Peyer's patch (tissue), 4 donors: ENCODE measurements at regions not wholly inside any gene's neighbourhood (a gene's known extent, or its start where the extent isn't known, plus 50 kb on each side); places are given as distances from the start of the nearest gene placed in this dataset.

Source experiments
- DNase-seq, 3 donors: peaks; one replicate each; pipeline ENCODE4 v3.0.0-alpha.2; 2017 to 2019
- H3K27ac ChIP-seq, 4 donors: fragments of 200-600 bp; sonication (generic); one replicate each; pipeline ENCODE4 v1.5.1; 2016 to 2019
- H3K27me3 ChIP-seq, 2 donors: fragments of 200-600 bp; sonication (generic); one replicate each; pipeline ENCODE4 v1.5.1; 2019
- H3K36me3 ChIP-seq, 3 donors: fragments of 200-600 bp; sonication (generic); one replicate each; pipeline ENCODE4 v1.5.1; 2016 to 2019
- H3K4me1 ChIP-seq, 4 donors: fragments of 200-600 bp; sonication (generic); one replicate each; pipeline ENCODE4 v1.5.1; 2016 to 2019
- H3K4me3 ChIP-seq, 4 donors: fragments of 200-600 bp; sonication (generic); 1 replicate in 3 of 4; 2 replicates in 1 of 4; pipeline ENCODE4 v1.5.1; 2016 to 2019; ENCODE audit warnings: mild to moderate bottlenecking in 1 of 4
- H3K9me3 ChIP-seq, 4 donors: fragments of 200-600 bp; sonication (generic); one replicate each; pipeline ENCODE4 v1.5.1; 2016 to 2019; ENCODE audit warnings: mild to moderate bottlenecking in 1 of 4
- CTCF ChIP-seq, 6 experiments: fragments of 450-650 bp in 4 of 6; fragments of 200-600 bp in 2 of 6; sonication (generic) in 1 of 6; IDR thresholded peaks; one replicate each; pipeline ENCODE4 v1.5.1; 2017 to 2019; ENCODE audit warnings: antibody characterized with exemption in 6 of 6, mild to moderate bottlenecking in 3 of 6, moderate library complexity in 1 of 6
- POLR2A ChIP-seq, 2 donors: fragments of 450-650 bp; IDR thresholded peaks; one replicate each; pipeline ENCODE4 v1.5.1; 2017; ENCODE audit warnings: antibody characterized with exemption in 2 of 2, mild to moderate bottlenecking in 2 of 2, moderate library complexity in 2 of 2

GRCh38 chr14:49467091-49467490, 119.1 kb downstream of the RPS29 start:
- no peak for DNase-seq
- no peaks in the 10 kb centered on the region for H3K36me3 ChIP-seq
- no peak overlapping the region for H3K4me3 ChIP-seq
- no peaks in the 10 kb centered on the region for H3K4me1 ChIP-seq
- H3K27ac ChIP-seq = no peak overlapping the region
- TF ChIP-seq CTCF (IDR thresholded peaks at IDR 0.05) = no peak
- TF ChIP-seq POLR2A (IDR thresholded peaks at IDR 0.05) = no peak
- no peaks in the 10 kb centered on the region for H3K9me3 ChIP-seq
- no peaks in the 10 kb centered on the region for H3K27me3 ChIP-seq

- Histone ChIP-seq H3K4me3 (no peak overlapping the region), H3K27ac (no peak overlapping the region), H3K9me3 (no peaks in the 10 kb centered on the region), H3K27me3 (no peaks in the 10 kb centered on the region), H3K36me3 (no peaks in the 10 kb centered on the region), H3K4me1 (no peaks in the 10 kb centered on the region)
- TF ChIP-seq POLR2A (IDR thresholded peaks at IDR 0.05) = no peak
- no peak for DNase-seq
Measured at GRCh38 chr14:49464885-49465284, 121.3 kb downstream of the RPS29 start.

GRCh38 chr14:49463146-49463545, 123.0 kb downstream of the RPS29 start:
- Histone ChIP-seq H3K4me3 (no peak overlapping the region), H3K27me3 (no peaks in the 10 kb centered on the region), H3K27ac (no peak overlapping the region), H3K9me3 (no peaks in the 10 kb centered on the region), H3K36me3 (no peaks in the 10 kb centered on the region), H3K4me1 (no peaks in the 10 kb centered on the region)
- TF ChIP-seq CTCF (IDR thresholded peaks at IDR 0.05) (no peak), POLR2A (IDR thresholded peaks at IDR 0.05) (no peak)
- no peak for DNase-seq

GRCh38 chr14:49461529-49462401, 124.4 kb downstream of the RPS29 start:
- TF ChIP-seq CTCF (IDR thresholded peaks at IDR 0.05) (peak; percentile 34 to 92 (median 83)), POLR2A (IDR thresholded peaks at IDR 0.05) (no peak)
- Histone ChIP-seq H3K9me3 (no peaks in the 10 kb centered on the region), H3K36me3 (no peaks in the 10 kb centered on the region), H3K4me1 (no peaks in the 10 kb centered on the region), H3K27ac (no peak overlapping the region), H3K27me3 (no peaks in the 10 kb centered on the region), H3K4me3 (no peak overlapping the region)
- peak in 2 of 3 donors; percentile 75 to 86 for DNase-seq

DNA sequence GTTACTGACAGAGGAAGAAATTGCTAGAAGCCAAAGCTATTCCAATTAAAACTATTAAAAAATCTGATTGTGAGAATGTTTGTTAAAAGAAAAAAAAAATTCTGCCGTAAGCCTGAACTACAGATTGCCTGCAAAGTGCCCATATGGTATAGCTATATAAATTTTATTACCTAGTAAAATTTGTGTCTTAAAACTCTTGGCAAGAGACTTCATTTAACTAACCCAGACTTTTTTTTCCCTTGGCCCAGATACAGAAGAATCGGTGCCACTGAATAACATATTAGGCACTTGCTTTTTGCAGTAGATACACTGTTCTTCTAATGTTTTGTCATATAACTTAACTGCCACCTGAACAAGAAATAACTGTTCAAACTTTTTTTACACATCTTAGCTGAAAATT, 125.5 kb downstream of the RPS29 start:
- no peaks in the 10 kb centered on the region for H3K4me1 ChIP-seq
- no peaks in the 10 kb centered on the region for H3K9me3 ChIP-seq
- H3K4me3 ChIP-seq = no peak overlapping the region
- no peak overlapping the region for H3K27ac ChIP-seq
- H3K27me3 ChIP-seq = no peaks in the 10 kb centered on the region
- no peaks in the 10 kb centered on the region for H3K36me3 ChIP-seq
- TF ChIP-seq CTCF (IDR thresholded peaks at IDR 0.05) = no peak
- no peak for TF ChIP-seq POLR2A (IDR thresholded peaks at IDR 0.05)
- no peak for DNase-seq

DNA sequence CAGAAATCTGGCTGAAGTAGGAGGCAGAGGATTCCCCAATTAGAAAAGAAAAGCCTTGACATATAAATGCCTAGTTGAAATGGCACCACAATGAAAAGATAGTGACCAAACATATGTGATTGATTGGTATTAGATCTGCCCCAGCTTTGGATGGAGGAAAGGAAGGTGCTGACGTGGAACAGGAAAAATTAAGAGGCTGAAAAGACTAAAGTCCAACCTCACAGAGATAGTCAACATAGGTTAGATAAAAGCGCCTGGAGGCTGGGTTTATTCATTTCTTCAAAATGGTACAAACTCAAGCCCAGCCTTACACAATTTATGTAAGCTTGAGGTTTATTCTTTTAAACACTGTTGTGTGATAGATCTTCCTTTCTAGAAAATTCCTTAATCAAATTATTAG, 129.6 kb downstream of the RPS29 start:
- Histone ChIP-seq H3K27ac (no peak overlapping the region), H3K27me3 (no peaks in the 10 kb centered on the region), H3K4me1 (no peaks in the 10 kb centered on the region), H3K9me3 (no peaks in the 10 kb centered on the region), H3K4me3 (no peak overlapping the region), H3K36me3 (no peaks in the 10 kb centered on the region)
- no peak for DNase-seq
- no peak for TF ChIP-seq POLR2A (IDR thresholded peaks at IDR 0.05)
- no peak for TF ChIP-seq CTCF (IDR thresholded peaks at IDR 0.05)
